ENCODE measurements at regions not wholly inside any gene's neighbourhood (a gene's known extent, or its start where the extent isn't known, plus 50 kb on each side); places are given as distances from the start of the nearest gene placed in this dataset.

DNA sequence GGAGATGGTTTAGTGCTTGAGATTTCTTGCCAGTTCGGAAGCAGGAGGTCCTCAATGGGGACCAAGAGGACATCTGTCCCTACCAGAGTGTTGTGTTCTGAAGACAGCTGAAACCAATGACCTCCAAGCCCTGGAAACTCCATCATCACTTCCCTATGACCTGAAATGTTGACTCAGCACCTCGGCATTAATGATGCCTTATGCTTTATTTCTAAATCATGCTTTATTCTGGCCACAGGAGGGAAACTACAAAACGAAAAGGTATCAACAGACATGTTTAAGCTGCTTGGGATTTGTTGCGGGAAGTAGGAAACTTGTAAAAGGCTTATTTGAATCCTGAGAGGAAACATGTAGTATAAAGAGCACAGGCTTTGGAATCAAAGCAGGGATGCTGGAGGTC is 389.1 kb upstream of the CHD6 start:
- no peak for DNase-seq
- Histone ChIP-seq H3K27me3 (ENCODE audit: control insufficient read depth, insufficient read depth, low read length, poor library complexity, severe bottlenecking) (no peaks in the 10 kb centered on the region), H3K9ac (ENCODE audit: extremely low read depth, low read length, poor library complexity, severe bottlenecking) (no peak overlapping the region), H3K9me3 (ENCODE audit: control insufficient read depth, low read length) (peaks cover 16% of the 10 kb centered on the region), H3K4me3 (ENCODE audit: low read length) (no peak overlapping the region), H3K4me1 (ENCODE audit: control insufficient read depth, insufficient read depth, low read length) (no peaks in the 10 kb centered on the region), H3K36me3 (ENCODE audit: control insufficient read depth, insufficient read depth, low read length) (no peaks in the 10 kb centered on the region), H3K27ac (ENCODE audit: low read depth, low read length) (no peak overlapping the region)
- WGBS, 2 experiments (ENCODE audit: insufficient coverage in 1 of 2, insufficient read length in 1 of 2): 87 to 96% methylated on average over 3 to 4 of the region's 4 CpGs
- peaks cover 29% of the 10 kb centered on the region for H3K9me3 Mint-ChIP-seq
- no peak overlapping the region for H3K27ac Mint-ChIP-seq
- no peaks in the 10 kb centered on the region for H3K4me1 Mint-ChIP-seq
- TF ChIP-seq CTCF (conservative IDR thresholded peaks at IDR 0.05): no peak
- no peak overlapping the region for H3K4me3 Mint-ChIP-seq
- H3K27me3 Mint-ChIP-seq (ENCODE audit: insufficient read depth): no peaks in the 10 kb centered on the region
- H3K36me3 Mint-ChIP-seq (ENCODE audit: low read depth): no peaks in the 10 kb centered on the region

- Mint-ChIP-seq H3K9me3 (peaks cover 14% of the 10 kb centered on the region), H3K4me1 (no peaks in the 10 kb centered on the region), H3K27me3 (ENCODE audit: insufficient read depth) (no peaks in the 10 kb centered on the region), H3K4me3 (no peak overlapping the region), H3K36me3 (ENCODE audit: low read depth) (no peaks in the 10 kb centered on the region), H3K27ac (no peak overlapping the region)
- Histone ChIP-seq H3K27me3 (ENCODE audit: control insufficient read depth, insufficient read depth, low read length, poor library complexity, severe bottlenecking) (no peaks in the 10 kb centered on the region), H3K27ac (ENCODE audit: low read depth, low read length) (no peak overlapping the region), H3K4me3 (ENCODE audit: low read length) (no peak overlapping the region), H3K36me3 (ENCODE audit: control insufficient read depth, insufficient read depth, low read length) (no peaks in the 10 kb centered on the region), H3K9ac (ENCODE audit: extremely low read depth, low read length, poor library complexity, severe bottlenecking) (no peak overlapping the region), H3K4me1 (ENCODE audit: control insufficient read depth, insufficient read depth, low read length) (no peaks in the 10 kb centered on the region), H3K9me3 (ENCODE audit: control insufficient read depth, low read length) (peaks cover 10% of the 10 kb centered on the region)
- DNase-seq: no peak
- TF ChIP-seq CTCF (conservative IDR thresholded peaks at IDR 0.05): no peak
Measured at GRCh38 chr20:42005211-42005610, 387.0 kb upstream of the CHD6 start.

GRCh38 chr20:42003380-42003779 is 385.2 kb upstream of the CHD6 start:
- TF ChIP-seq CTCF (conservative IDR thresholded peaks at IDR 0.05): no peak
- Mint-ChIP-seq H3K4me1 (no peaks in the 10 kb centered on the region), H3K27me3 (ENCODE audit: insufficient read depth) (peaks cover 7% of the 10 kb centered on the region)

More at GRCh38 chr20:42003380-42003779, 385.2 kb upstream of the CHD6 start:
- H3K4me1 ChIP-seq (ENCODE audit: control insufficient read depth, insufficient read depth, low read length): no peaks in the 10 kb centered on the region
- no peaks in the 10 kb centered on the region for H3K9me3 Mint-ChIP-seq
- no peak overlapping the region for H3K9ac ChIP-seq (ENCODE audit: extremely low read depth, low read length, poor library complexity, severe bottlenecking)
- no peaks in the 10 kb centered on the region for H3K9me3 ChIP-seq (ENCODE audit: control insufficient read depth, low read length)
- no peak overlapping the region for H3K27ac Mint-ChIP-seq
- H3K36me3 Mint-ChIP-seq (ENCODE audit: low read depth): no peaks in the 10 kb centered on the region
- no peak overlapping the region for H3K4me3 Mint-ChIP-seq
- DNase-seq: no peak
- no peak overlapping the region for H3K4me3 ChIP-seq (ENCODE audit: low read length)
- no peaks in the 10 kb centered on the region for H3K27me3 ChIP-seq (ENCODE audit: control insufficient read depth, insufficient read depth, low read length, poor library complexity, severe bottlenecking)
- 79 to 100% methylated on average over 1 of the region's 2 CpGs for WGBS, 2 experiments (ENCODE audit: insufficient coverage in 1 of 2, insufficient read length in 1 of 2)
- H3K27ac ChIP-seq (ENCODE audit: low read depth, low read length): no peak overlapping the region
- no peaks in the 10 kb centered on the region for H3K36me3 ChIP-seq (ENCODE audit: control insufficient read depth, insufficient read depth, low read length)

Measured in endodermal cell (in vitro differentiated cells).